SK-N-SH (cell line): ENCODE measurements at regions not wholly inside any gene's neighbourhood (a gene's known extent, or its start where the extent isn't known, plus 50 kb on each side); places are given as distances from the start of the nearest gene placed in this dataset.

Experiments used
- MXI1 ChIP-seq: IDR thresholded peaks from 2 replicates; pipeline ENCODE4 v1.6.1; 2012; ENCODE audit warnings: mild to moderate bottlenecking, low read depth, low read length, improper control_type of control experiment
- RAD21 ChIP-seq: IDR thresholded peaks from 2 replicates; pipeline ENCODE4 v1.6.1; 2012; ENCODE audit warnings: mild to moderate bottlenecking, low read length
- YY1 ChIP-seq: IDR thresholded peaks from 2 replicates; pipeline ENCODE4 v1.4.0; 2012; ENCODE audit warnings: low read depth, mild to moderate bottlenecking
- TF ChIP-seq, protein P1 (sequence below): fragments of 200-600 bp; sonication (generic); IDR thresholded peaks from 2 replicates; pipeline ENCODE4 v1.6.1; 2017; ENCODE audit warnings: antibody characterized with exemption, mild to moderate bottlenecking, moderate library complexity
- TF ChIP-seq, protein P2 (sequence below): IDR thresholded peaks from 2 replicates; pipeline ENCODE4 v1.6.1; 2012; ENCODE audit warnings: mild to moderate bottlenecking, low read depth, low read length, moderate library complexity
- TF ChIP-seq, protein P3 (sequence below): fragments of 150-350 bp; IDR thresholded peaks from 2 replicates; pipeline ENCODE4 v1.6.1; 2017; ENCODE audit warnings: antibody characterized with exemption, low read length, low read depth, borderline replicate concordance
- TF ChIP-seq, protein P4 (sequence below): IDR thresholded peaks from 2 replicates; pipeline ENCODE4; 2012

DNA sequence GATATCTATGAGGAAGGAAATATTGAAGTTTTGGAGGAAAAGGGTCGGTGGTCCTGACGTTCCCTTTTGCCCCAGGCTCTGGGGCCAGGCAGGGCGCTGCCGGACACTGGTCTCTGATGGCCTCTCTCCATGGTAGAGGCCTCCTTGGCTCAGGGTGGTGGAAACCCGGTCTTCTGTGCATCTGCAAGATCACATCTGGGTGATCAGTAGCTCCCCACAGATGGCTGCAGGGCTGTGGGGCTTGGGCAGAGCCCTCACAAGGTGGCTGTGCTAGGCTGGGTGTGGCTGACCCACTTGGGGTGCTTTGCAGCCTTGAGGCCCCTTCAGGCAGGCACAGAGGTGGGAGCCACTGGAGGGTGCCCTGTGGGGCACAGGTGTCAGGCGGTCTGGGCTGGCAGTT is 53.9 kb upstream of the RNU6ATAC start:
- TF ChIP-seq, protein P1, sequence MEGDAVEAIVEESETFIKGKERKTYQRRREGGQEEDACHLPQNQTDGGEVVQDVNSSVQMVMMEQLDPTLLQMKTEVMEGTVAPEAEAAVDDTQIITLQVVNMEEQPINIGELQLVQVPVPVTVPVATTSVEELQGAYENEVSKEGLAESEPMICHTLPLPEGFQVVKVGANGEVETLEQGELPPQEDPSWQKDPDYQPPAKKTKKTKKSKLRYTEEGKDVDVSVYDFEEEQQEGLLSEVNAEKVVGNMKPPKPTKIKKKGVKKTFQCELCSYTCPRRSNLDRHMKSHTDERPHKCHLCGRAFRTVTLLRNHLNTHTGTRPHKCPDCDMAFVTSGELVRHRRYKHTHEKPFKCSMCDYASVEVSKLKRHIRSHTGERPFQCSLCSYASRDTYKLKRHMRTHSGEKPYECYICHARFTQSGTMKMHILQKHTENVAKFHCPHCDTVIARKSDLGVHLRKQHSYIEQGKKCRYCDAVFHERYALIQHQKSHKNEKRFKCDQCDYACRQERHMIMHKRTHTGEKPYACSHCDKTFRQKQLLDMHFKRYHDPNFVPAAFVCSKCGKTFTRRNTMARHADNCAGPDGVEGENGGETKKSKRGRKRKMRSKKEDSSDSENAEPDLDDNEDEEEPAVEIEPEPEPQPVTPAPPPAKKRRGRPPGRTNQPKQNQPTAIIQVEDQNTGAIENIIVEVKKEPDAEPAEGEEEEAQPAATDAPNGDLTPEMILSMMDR, result no peak
- TF ChIP-seq MXI1 (no peak), RAD21 (no peak), YY1 (no peak)
- TF ChIP-seq, protein P2, sequence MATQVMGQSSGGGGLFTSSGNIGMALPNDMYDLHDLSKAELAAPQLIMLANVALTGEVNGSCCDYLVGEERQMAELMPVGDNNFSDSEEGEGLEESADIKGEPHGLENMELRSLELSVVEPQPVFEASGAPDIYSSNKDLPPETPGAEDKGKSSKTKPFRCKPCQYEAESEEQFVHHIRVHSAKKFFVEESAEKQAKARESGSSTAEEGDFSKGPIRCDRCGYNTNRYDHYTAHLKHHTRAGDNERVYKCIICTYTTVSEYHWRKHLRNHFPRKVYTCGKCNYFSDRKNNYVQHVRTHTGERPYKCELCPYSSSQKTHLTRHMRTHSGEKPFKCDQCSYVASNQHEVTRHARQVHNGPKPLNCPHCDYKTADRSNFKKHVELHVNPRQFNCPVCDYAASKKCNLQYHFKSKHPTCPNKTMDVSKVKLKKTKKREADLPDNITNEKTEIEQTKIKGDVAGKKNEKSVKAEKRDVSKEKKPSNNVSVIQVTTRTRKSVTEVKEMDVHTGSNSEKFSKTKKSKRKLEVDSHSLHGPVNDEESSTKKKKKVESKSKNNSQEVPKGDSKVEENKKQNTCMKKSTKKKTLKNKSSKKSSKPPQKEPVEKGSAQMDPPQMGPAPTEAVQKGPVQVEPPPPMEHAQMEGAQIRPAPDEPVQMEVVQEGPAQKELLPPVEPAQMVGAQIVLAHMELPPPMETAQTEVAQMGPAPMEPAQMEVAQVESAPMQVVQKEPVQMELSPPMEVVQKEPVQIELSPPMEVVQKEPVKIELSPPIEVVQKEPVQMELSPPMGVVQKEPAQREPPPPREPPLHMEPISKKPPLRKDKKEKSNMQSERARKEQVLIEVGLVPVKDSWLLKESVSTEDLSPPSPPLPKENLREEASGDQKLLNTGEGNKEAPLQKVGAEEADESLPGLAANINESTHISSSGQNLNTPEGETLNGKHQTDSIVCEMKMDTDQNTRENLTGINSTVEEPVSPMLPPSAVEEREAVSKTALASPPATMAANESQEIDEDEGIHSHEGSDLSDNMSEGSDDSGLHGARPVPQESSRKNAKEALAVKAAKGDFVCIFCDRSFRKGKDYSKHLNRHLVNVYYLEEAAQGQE, result no peak
- TF ChIP-seq, protein P3, sequence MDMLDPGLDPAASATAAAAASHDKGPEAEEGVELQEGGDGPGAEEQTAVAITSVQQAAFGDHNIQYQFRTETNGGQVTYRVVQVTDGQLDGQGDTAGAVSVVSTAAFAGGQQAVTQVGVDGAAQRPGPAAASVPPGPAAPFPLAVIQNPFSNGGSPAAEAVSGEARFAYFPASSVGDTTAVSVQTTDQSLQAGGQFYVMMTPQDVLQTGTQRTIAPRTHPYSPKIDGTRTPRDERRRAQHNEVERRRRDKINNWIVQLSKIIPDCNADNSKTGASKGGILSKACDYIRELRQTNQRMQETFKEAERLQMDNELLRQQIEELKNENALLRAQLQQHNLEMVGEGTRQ, result no peak
- TF ChIP-seq, protein P4, sequence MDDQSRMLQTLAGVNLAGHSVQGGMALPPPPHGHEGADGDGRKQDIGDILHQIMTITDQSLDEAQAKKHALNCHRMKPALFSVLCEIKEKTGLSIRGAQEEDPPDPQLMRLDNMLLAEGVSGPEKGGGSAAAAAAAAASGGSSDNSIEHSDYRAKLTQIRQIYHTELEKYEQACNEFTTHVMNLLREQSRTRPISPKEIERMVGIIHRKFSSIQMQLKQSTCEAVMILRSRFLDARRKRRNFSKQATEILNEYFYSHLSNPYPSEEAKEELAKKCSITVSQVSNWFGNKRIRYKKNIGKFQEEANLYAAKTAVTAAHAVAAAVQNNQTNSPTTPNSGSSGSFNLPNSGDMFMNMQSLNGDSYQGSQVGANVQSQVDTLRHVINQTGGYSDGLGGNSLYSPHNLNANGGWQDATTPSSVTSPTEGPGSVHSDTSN, result no peak
